ENCODE measurements at regions not wholly inside any gene's neighbourhood (a gene's known extent, or its start where the extent isn't known, plus 50 kb on each side); places are given as distances from the start of the nearest gene placed in this dataset.

DNA sequence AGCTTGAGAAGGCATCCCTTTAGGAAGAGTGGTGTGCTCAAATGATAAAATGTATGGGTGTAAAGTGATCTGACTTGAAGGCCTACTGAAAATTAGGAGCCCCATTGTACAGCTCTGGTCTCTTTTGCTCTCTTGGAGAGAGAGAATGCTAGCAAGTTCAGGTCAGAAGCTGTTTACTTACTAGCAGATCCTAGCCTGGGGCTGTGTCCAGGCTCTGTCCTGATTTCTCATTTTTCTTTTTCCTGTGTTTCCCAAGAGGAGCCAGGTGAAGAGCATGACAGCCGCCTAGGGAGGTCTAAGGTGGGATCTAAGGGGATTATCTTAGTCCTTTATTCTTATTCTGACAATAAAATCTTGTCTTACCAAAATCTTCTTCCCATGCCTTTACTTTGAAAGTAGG lies 272.8 kb downstream of the NNT start:
- TF ChIP-seq, protein P1, sequence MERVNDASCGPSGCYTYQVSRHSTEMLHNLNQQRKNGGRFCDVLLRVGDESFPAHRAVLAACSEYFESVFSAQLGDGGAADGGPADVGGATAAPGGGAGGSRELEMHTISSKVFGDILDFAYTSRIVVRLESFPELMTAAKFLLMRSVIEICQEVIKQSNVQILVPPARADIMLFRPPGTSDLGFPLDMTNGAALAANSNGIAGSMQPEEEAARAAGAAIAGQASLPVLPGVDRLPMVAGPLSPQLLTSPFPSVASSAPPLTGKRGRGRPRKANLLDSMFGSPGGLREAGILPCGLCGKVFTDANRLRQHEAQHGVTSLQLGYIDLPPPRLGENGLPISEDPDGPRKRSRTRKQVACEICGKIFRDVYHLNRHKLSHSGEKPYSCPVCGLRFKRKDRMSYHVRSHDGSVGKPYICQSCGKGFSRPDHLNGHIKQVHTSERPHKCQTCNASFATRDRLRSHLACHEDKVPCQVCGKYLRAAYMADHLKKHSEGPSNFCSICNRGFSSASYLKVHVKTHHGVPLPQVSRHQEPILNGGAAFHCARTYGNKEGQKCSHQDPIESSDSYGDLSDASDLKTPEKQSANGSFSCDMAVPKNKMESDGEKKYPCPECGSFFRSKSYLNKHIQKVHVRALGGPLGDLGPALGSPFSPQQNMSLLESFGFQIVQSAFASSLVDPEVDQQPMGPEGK (CRISPR knock-in tag; IDR thresholded peaks at IDR 0.05; ENCODE audit: borderline replicate concordance) = no peak
- TF ChIP-seq ISL1 (CRISPR knock-in tag; IDR thresholded peaks at IDR 0.05) (no peak), POU6F1 (CRISPR knock-in tag; IDR thresholded peaks at IDR 0.05; ENCODE audit: borderline replicate concordance, low read depth) (no peak), ZNF565 (CRISPR knock-in tag; conservative IDR thresholded peaks at IDR 0.05; ENCODE audit: low read depth) (no peak), ZC3H10 (CRISPR knock-in tag; IDR thresholded peaks at IDR 0.05) (no peak), CREB5 (CRISPR knock-in tag; IDR thresholded peaks at IDR 0.05; ENCODE audit: low read depth) (no peak), GLIS3 (CRISPR knock-in tag; IDR thresholded peaks at IDR 0.05) (no peak), CSRNP3 (CRISPR knock-in tag; IDR thresholded peaks at IDR 0.05) (no peak), CSDC2 (CRISPR knock-in tag; IDR thresholded peaks at IDR 0.05) (no peak), ZNF8 (CRISPR knock-in tag; IDR thresholded peaks at IDR 0.05) (no peak), ZFP30 (CRISPR knock-in tag; IDR thresholded peaks at IDR 0.05) (no peak), BACH2 (CRISPR knock-in tag; IDR thresholded peaks at IDR 0.05; ENCODE audit: borderline replicate concordance) (no peak), ESRRG (CRISPR knock-in tag; IDR thresholded peaks at IDR 0.05) (no peak), TCF4 (CRISPR knock-in tag; IDR thresholded peaks at IDR 0.05; ENCODE audit: borderline replicate concordance) (no peak), PPARA (CRISPR knock-in tag; IDR thresholded peaks at IDR 0.05; ENCODE audit: borderline replicate concordance) (no peak), RARB (CRISPR knock-in tag; IDR thresholded peaks at IDR 0.05) (no peak), ZNF70 (CRISPR knock-in tag; IDR thresholded peaks at IDR 0.05) (no peak)

DNA sequence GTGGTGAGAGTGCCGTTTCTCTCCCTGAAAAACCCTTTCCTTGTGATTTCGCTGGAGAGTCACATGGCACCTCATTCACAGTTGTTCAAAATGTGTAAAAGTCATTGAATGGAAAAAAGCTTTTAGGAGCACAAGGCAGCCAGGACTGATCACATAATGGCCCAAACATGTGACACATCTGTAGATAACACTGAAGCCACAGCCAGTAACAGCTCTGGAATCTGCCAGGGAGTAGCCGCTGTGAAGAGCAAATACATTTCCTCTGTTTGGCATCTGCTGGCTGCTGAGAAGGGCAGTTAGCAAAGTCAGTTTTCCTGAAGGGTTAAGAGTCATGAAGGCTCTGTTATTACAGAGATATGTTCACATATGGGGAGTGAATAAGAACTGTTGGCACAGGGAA lies 271.8 kb downstream of the NNT start:
- TF ChIP-seq ZNF8 (CRISPR knock-in tag; IDR thresholded peaks at IDR 0.05) (no peak), ZNF70 (CRISPR knock-in tag; IDR thresholded peaks at IDR 0.05) (no peak), TSHZ2 (CRISPR knock-in tag; IDR thresholded peaks at IDR 0.05) (no peak), ISL1 (CRISPR knock-in tag; IDR thresholded peaks at IDR 0.05) (no peak), BACH2 (CRISPR knock-in tag; IDR thresholded peaks at IDR 0.05; ENCODE audit: borderline replicate concordance) (no peak), ARNTL (CRISPR knock-in tag; IDR thresholded peaks at IDR 0.05; ENCODE audit: borderline replicate concordance, low read depth) (no peak), ZC3H10 (CRISPR knock-in tag; IDR thresholded peaks at IDR 0.05) (no peak)
- TF ChIP-seq, protein P1 (CRISPR knock-in tag; IDR thresholded peaks at IDR 0.05; ENCODE audit: borderline replicate concordance) = no peak
- ATAC-seq = no peak

More for the DNA sequence above, 272.8 kb downstream of the NNT start:
- ATAC-seq = no peak

- ATAC-seq = no peak
- TF ChIP-seq POU6F1 (CRISPR knock-in tag; IDR thresholded peaks at IDR 0.05; ENCODE audit: borderline replicate concordance, low read depth) = no peak
- no peak for TF ChIP-seq ZNF8 (CRISPR knock-in tag; IDR thresholded peaks at IDR 0.05)
Observed at GRCh38 chr5:43873791-43874190, 270.8 kb downstream of the NNT start.
